H9 (cell line): ENCODE measurements at regions not wholly inside any gene's neighbourhood (a gene's known extent, or its start where the extent isn't known, plus 50 kb on each side); places are given as distances from the start of the nearest gene placed in this dataset.

Source experiments
- DNase-seq: peaks from one replicate; pipeline ENCODE4 v3.0.0-alpha.2; 2017
- H2AFZ ChIP-seq: one replicate; pipeline ENCODE4 v1.6.1; 2013; ENCODE audit warnings: mild to moderate bottlenecking, low read length, control low read depth, moderate library complexity
- H2AK5ac ChIP-seq: 2 replicates; pipeline ENCODE4 v1.6.1; 2013; ENCODE audit warnings: low read length, control low read depth, mixed read lengths; ENCODE audit not compliant: insufficient read length
- H2BK120ac ChIP-seq: one replicate; pipeline ENCODE4 v1.6.1; 2013; ENCODE audit warnings: low read depth, mild to moderate bottlenecking, low read length, control low read depth, inconsistent platforms; ENCODE audit not compliant: poor library complexity, severe bottlenecking
- H2BK12ac ChIP-seq: 2 replicates; pipeline ENCODE4 v1.6.1; 2013; ENCODE audit warnings: low read length, control low read depth, mixed read lengths, low read depth; ENCODE audit not compliant: insufficient read length
- H2BK15ac ChIP-seq: 2 replicates; pipeline ENCODE4 v1.6.1; 2013; ENCODE audit warnings: low read depth, low read length, control low read depth
- H2BK20ac ChIP-seq: one replicate; pipeline ENCODE4 v1.6.1; 2013; ENCODE audit warnings: low read depth, mild to moderate bottlenecking, low read length, control low read depth, inconsistent platforms; ENCODE audit not compliant: poor library complexity, severe bottlenecking
- H2BK5ac ChIP-seq: 2 replicates; pipeline ENCODE4 v1.6.1; 2013; ENCODE audit warnings: low read length, control low read depth, mixed read lengths; ENCODE audit not compliant: insufficient read length
- H3K14ac ChIP-seq: 2 replicates; pipeline ENCODE4 v1.6.1; 2013; ENCODE audit warnings: low read length, control low read depth; ENCODE audit not compliant: insufficient read depth
- H3K18ac ChIP-seq: 2 replicates; pipeline ENCODE4 v1.6.1; 2013; ENCODE audit warnings: low read depth, mild to moderate bottlenecking, mixed read lengths, low read length, control low read depth; ENCODE audit not compliant: insufficient read length
- H3K23ac ChIP-seq: 2 replicates; pipeline ENCODE4 v1.6.1; 2013; ENCODE audit warnings: low read length, control low read depth, mixed read lengths, low read depth; ENCODE audit not compliant: insufficient read length
- H3K23me2 ChIP-seq: 2 replicates; pipeline ENCODE4 v1.6.1; 2013; ENCODE audit warnings: low read depth, mild to moderate bottlenecking, mixed read lengths, low read length, control low read depth; ENCODE audit not compliant: insufficient read length, poor library complexity, severe bottlenecking
- H3K27ac ChIP-seq: 2 replicates; pipeline ENCODE4 v1.5.1; 2013; ENCODE audit warnings: low read length, control low read depth, mixed read lengths, low read depth; ENCODE audit not compliant: insufficient read length
- H3K27me3 ChIP-seq: 2 replicates; pipeline ENCODE4 v1.6.1; 2013; ENCODE audit warnings: low read length, control low read depth, inconsistent platforms; ENCODE audit not compliant: insufficient read depth
- H3K4ac ChIP-seq: 2 replicates; pipeline ENCODE4 v1.6.1; 2013; ENCODE audit warnings: low read depth, mild to moderate bottlenecking, control low read depth, inconsistent platforms, low read length, moderate library complexity
- H3K4me1 ChIP-seq: 2 replicates; pipeline ENCODE4 v1.6.1; 2013; ENCODE audit warnings: low read length, control low read depth, inconsistent platforms; ENCODE audit not compliant: insufficient read depth
- H3K4me2 ChIP-seq: 2 replicates; pipeline ENCODE4 v1.6.1; 2013; ENCODE audit warnings: low read length, control low read depth, mixed read lengths; ENCODE audit not compliant: insufficient read length, insufficient read depth
- H3K56ac ChIP-seq: 2 replicates; pipeline ENCODE4 v1.6.1; 2013; ENCODE audit warnings: low read depth, mild to moderate bottlenecking, mixed read lengths, low read length, control low read depth; ENCODE audit not compliant: insufficient read length
- H3K79me1 ChIP-seq: 2 replicates; pipeline ENCODE4 v1.6.1; 2013; ENCODE audit warnings: low read depth, mild to moderate bottlenecking, moderate library complexity, low read length, control low read depth, inconsistent platforms; ENCODE audit not compliant: insufficient read depth, poor library complexity, severe bottlenecking
- H3K79me2 ChIP-seq: 2 replicates; pipeline ENCODE4 v1.6.1; 2013; ENCODE audit warnings: low read length, control low read depth, inconsistent platforms; ENCODE audit not compliant: insufficient read depth
- H3K9ac ChIP-seq: 2 replicates; pipeline ENCODE4 v1.6.1; 2013; ENCODE audit warnings: low read length, control low read depth, mixed read lengths; ENCODE audit not compliant: insufficient read length; ENCODE audit errors: extremely low read depth
- H3K9me3 ChIP-seq: one replicate; pipeline ENCODE4 v1.6.1; 2013; ENCODE audit warnings: low read depth, low read length, inconsistent platforms; ENCODE audit not compliant: control insufficient read depth
- H3T11ph ChIP-seq: one replicate; pipeline ENCODE4 v1.6.1; 2013; ENCODE audit warnings: mild to moderate bottlenecking, low read length, control low read depth, inconsistent platforms
- H4K20me1 ChIP-seq: one replicate; pipeline ENCODE4 v1.6.1; 2013; ENCODE audit not compliant: control insufficient read depth, insufficient read length, insufficient read depth
- H4K5ac ChIP-seq: 2 replicates; pipeline ENCODE4 v1.6.1; 2013; ENCODE audit warnings: low read depth, mild to moderate bottlenecking, mixed read lengths, low read length, control low read depth; ENCODE audit not compliant: insufficient read length
- H4K8ac ChIP-seq: replicated peaks from 2 replicates; pipeline ENCODE4 v1.6.1; 2013; ENCODE audit warnings: low read length, control low read depth, mixed read lengths, low read depth; ENCODE audit not compliant: insufficient read length
- H4K91ac ChIP-seq: 2 replicates; pipeline ENCODE4 v1.6.1; 2013; ENCODE audit warnings: low read depth, mild to moderate bottlenecking, moderate library complexity, mixed read lengths, low read length, control low read depth; ENCODE audit not compliant: insufficient read length
- H3K27ac Mint-ChIP-seq, 3 experiments: 2 replicates in 2 of 3; 3 replicates in 1 of 3; pipeline ENCODE4 v1.8.0; 2020 to 2021; ENCODE audit warnings: mixed read lengths in 3 of 3, mild to moderate bottlenecking in 1 of 3, moderate library complexity in 1 of 3
- H3K27me3 Mint-ChIP-seq: 2 replicates; pipeline ENCODE4 v1.8.0; 2021; ENCODE audit warnings: low read depth, mild to moderate bottlenecking, moderate library complexity, mixed read lengths
- H3K36me3 Mint-ChIP-seq, 3 experiments: 2 replicates in 2 of 3; 3 replicates in 1 of 3; pipeline ENCODE4 v1.8.0; 2020 to 2021; ENCODE audit warnings: low read depth in 3 of 3, mixed read lengths in 3 of 3; ENCODE audit not compliant: insufficient read depth in 1 of 3
- H3K4me1 Mint-ChIP-seq, 2 experiments: 2 replicates each; pipeline ENCODE4 v1.8.0; 2020; ENCODE audit warnings: mixed read lengths in 2 of 2
- H3K4me3 Mint-ChIP-seq, 2 experiments: 2 replicates in 1 of 2; 3 replicates in 1 of 2; pipeline ENCODE4 v1.8.0; 2020 to 2021; ENCODE audit warnings: mild to moderate bottlenecking in 2 of 2, mixed read lengths in 2 of 2, moderate library complexity in 1 of 2
- H3K9me3 Mint-ChIP-seq, 2 experiments: 2 replicates in 1 of 2; 3 replicates in 1 of 2; pipeline ENCODE4 v1.8.0; 2020; ENCODE audit warnings: mild to moderate bottlenecking in 2 of 2, mixed read lengths in 2 of 2, moderate library complexity in 1 of 2
- WGBS: extraction: QIAGEN DNeasy Blood & Tissue Kit; methylation state at CpG from one replicate; pipeline ENCODE4 v1.1.7; 2013; ENCODE audit warnings: missing lambda C conversion rate, low lambda C conversion rate, mixed read lengths; ENCODE audit not compliant: insufficient read length; ENCODE audit errors: extremely low coverage; 5-methylcytosine and 5-hydroxymethylcytosine counted together
- TF ChIP-seq, protein P1 (sequence below): fragments of 200-600 bp; sonication (generic); conservative IDR thresholded peaks from 3 replicates; pipeline ENCODE4 v1.8.0; 2021; ENCODE audit warnings: antibody characterized with exemption, mild to moderate bottlenecking

DNA sequence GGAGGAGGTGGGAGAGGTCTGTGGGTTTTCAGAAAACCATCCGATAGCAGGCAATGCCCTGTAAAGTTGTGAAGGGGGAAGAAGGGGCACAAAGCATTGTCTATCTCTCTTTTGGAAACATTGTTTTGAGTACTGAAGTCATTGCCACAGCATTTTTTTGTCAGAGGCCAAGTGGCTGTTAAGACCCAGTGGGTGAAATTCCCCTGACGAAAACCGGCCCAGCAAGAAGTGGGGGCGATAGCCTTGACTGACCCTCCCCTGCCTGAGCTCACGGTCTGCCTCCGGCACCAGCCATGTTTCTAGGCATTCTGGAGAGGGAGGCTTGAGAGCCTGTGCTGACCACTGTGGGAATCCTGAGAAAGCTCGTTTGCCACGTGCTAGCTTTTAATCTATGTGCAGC is 144.7 kb downstream of the RPS24 start:
- Mint-ChIP-seq H3K27ac (no peak overlapping the region), H3K27me3 (peaks cover 23% of the 10 kb centered on the region), H3K9me3 (no peaks in the 10 kb centered on the region), H3K4me1 (peaks cover 50% of the 10 kb centered on the region in 2 experiments), H3K36me3 (no peaks in the 10 kb centered on the region), H3K4me3 (no peak overlapping the region)
- H3K9me3 ChIP-seq = no peaks in the 10 kb centered on the region
- no peaks in the 10 kb centered on the region for H4K20me1 ChIP-seq
- no CpG with 5 or more reads among the region's 8 CpGs for WGBS
- H3T11ph ChIP-seq = no peak overlapping the region
- H3K79me2 ChIP-seq = no peaks in the 10 kb centered on the region
- H3K23ac ChIP-seq = no peak overlapping the region
- no peak overlapping the region for H3K9ac ChIP-seq
- H4K8ac ChIP-seq = no peak overlapping the region
- H3K4ac ChIP-seq = no peak overlapping the region
- peaks cover 2% of the 10 kb centered on the region; the same call in 1 of the 2 replicates for H3K4me1 ChIP-seq
- H2AK5ac ChIP-seq = no peak overlapping the region
- TF ChIP-seq, protein P1, sequence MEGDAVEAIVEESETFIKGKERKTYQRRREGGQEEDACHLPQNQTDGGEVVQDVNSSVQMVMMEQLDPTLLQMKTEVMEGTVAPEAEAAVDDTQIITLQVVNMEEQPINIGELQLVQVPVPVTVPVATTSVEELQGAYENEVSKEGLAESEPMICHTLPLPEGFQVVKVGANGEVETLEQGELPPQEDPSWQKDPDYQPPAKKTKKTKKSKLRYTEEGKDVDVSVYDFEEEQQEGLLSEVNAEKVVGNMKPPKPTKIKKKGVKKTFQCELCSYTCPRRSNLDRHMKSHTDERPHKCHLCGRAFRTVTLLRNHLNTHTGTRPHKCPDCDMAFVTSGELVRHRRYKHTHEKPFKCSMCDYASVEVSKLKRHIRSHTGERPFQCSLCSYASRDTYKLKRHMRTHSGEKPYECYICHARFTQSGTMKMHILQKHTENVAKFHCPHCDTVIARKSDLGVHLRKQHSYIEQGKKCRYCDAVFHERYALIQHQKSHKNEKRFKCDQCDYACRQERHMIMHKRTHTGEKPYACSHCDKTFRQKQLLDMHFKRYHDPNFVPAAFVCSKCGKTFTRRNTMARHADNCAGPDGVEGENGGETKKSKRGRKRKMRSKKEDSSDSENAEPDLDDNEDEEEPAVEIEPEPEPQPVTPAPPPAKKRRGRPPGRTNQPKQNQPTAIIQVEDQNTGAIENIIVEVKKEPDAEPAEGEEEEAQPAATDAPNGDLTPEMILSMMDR = no peak
- no peak overlapping the region for H2BK20ac ChIP-seq
- no peak overlapping the region for H2BK15ac ChIP-seq
- no peak overlapping the region for H2BK12ac ChIP-seq
- no peaks in the 10 kb centered on the region for H3K23me2 ChIP-seq
- no peak overlapping the region for H2BK5ac ChIP-seq
- no peaks in the 10 kb centered on the region for H3K27me3 ChIP-seq
- H3K79me1 ChIP-seq = no peaks in the 10 kb centered on the region
- no peak overlapping the region for H3K56ac ChIP-seq
- H3K14ac ChIP-seq = no peak overlapping the region
- H2BK120ac ChIP-seq = no peak overlapping the region
- no peak overlapping the region for H4K5ac ChIP-seq
- DNase-seq = no peak
- H4K91ac ChIP-seq = no peak overlapping the region
- no peak overlapping the region for H3K27ac ChIP-seq
- no peak overlapping the region for H3K4me2 ChIP-seq
- H2AFZ ChIP-seq = no peak overlapping the region
- no peak overlapping the region for H3K18ac ChIP-seq
